ENCODE measurements at regions not wholly inside any gene's neighbourhood (a gene's known extent, or its start where the extent isn't known, plus 50 kb on each side); places are given as distances from the start of the nearest gene placed in this dataset.
"Not testable (repeated sequence)": the region's sequence is repeated elsewhere in the genome, so short reads cannot be mapped to it uniquely, and the experiment has no call there.

GRCh38 chr3:26967501-26967900, 344.9 kb downstream of the LRRC3B start:
- DNase-seq = no peak

GRCh38 chr3:26984416-26985390, 362.1 kb downstream of the LRRC3B start:
- DNase-seq = no peak

- peak; percentile 70 for DNase-seq
Observed at GRCh38 chr3:26989037-26989436, 366.5 kb downstream of the LRRC3B start.

GRCh38 chr3:26997226-26997625, 372.0 kb downstream of the NEK10 start:
- peak; percentile 13 for DNase-seq

GRCh38 chr3:27010834-27011233, 358.3 kb downstream of the NEK10 start:
- DNase-seq = no peak

- DNase-seq = peak; percentile 1
Observed at GRCh38 chr3:27022096-27022761, 347.0 kb downstream of the NEK10 start.

GRCh38 chr3:27024493-27024892, 344.7 kb downstream of the NEK10 start:
- DNase-seq = no peak

GRCh38 chr3:27025718-27026117, 343.5 kb downstream of the NEK10 start:
- DNase-seq = no peak

GRCh38 chr3:27031476-27031875, 337.7 kb downstream of the NEK10 start:
- no peak for DNase-seq

GRCh38 chr3:27034255-27034654, 334.9 kb downstream of the NEK10 start:
- no peak for DNase-seq

GRCh38 chr3:27040674-27041073, 328.5 kb downstream of the NEK10 start:
- no peak for DNase-seq

- not testable (repeated sequence) for DNase-seq
Observed at GRCh38 chr3:27042541-27042940, 326.6 kb downstream of the NEK10 start.

GRCh38 chr3:27043328-27043955, 325.7 kb downstream of the NEK10 start:
- no peak for DNase-seq

GRCh38 chr3:27044931-27045481, 324.2 kb downstream of the NEK10 start:
- DNase-seq = no peak

GRCh38 chr3:27046351-27046750, 322.8 kb downstream of the NEK10 start:
- DNase-seq = peak; percentile 6

- DNase-seq = no peak
Observed at GRCh38 chr3:27049792-27050191, 319.4 kb downstream of the NEK10 start.

GRCh38 chr3:27051527-27051926, 317.7 kb downstream of the NEK10 start:
- peak; percentile 1 for DNase-seq

GRCh38 chr3:27056326-27056725, 312.9 kb downstream of the NEK10 start:
- DNase-seq = no peak

- no peak for DNase-seq
Observed at GRCh38 chr3:27059489-27059888, 309.7 kb downstream of the NEK10 start.

Data from DMS53 (cell line).